ENCODE measurements at regions not wholly inside any gene's neighbourhood (a gene's known extent, or its start where the extent isn't known, plus 50 kb on each side); places are given as distances from the start of the nearest gene placed in this dataset.
"Not testable (repeated sequence)": the region's sequence is repeated elsewhere in the genome, so short reads cannot be mapped to it uniquely, and the experiment has no call there.

- DNase-seq: no peak
Measured at GRCh38 chr3:36656873-36657272, 107.5 kb downstream of the DCLK3 start.

GRCh38 chr3:36653095-36653494 is 111.3 kb downstream of the DCLK3 start:
- no peak for DNase-seq

GRCh38 chr3:36652104-36652503 is 112.2 kb downstream of the DCLK3 start:
- no peak for DNase-seq

GRCh38 chr3:36650271-36650671 is 114.1 kb downstream of the DCLK3 start:
- no peak for DNase-seq

GRCh38 chr3:36649125-36649524 is 115.2 kb downstream of the DCLK3 start:
- DNase-seq: no peak

- peak; percentile 21 for DNase-seq
Measured at GRCh38 chr3:36648241-36649034, 115.9 kb downstream of the DCLK3 start.

GRCh38 chr3:36647423-36647853 is 116.9 kb downstream of the DCLK3 start:
- DNase-seq: no peak

DNA sequence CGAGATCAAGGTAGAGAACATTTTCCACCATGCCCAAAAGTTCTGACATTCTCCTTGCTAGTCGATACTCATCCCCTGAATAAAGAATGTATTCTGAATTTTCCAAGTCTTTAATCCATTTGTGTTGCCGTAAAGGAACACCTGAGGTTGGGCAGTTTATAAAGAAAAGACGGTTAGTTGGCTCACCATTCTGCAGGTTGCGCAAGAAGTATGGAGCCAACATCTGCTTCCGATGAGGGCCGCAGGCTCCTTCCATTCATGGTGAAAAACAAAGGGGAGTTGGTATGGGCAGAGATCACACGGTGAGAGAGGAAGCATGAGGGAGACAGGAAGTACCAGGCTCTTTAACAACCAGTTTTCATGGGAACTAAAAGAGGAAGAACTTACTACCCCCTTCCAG is 121.2 kb downstream of the DCLK3 start:
- no peak for DNase-seq

GRCh38 chr3:36635731-36636130 is 128.6 kb downstream of the DCLK3 start:
- no peak for DNase-seq

GRCh38 chr3:36633897-36634296 is 130.5 kb downstream of the DCLK3 start:
- not testable (repeated sequence) for DNase-seq

DNA sequence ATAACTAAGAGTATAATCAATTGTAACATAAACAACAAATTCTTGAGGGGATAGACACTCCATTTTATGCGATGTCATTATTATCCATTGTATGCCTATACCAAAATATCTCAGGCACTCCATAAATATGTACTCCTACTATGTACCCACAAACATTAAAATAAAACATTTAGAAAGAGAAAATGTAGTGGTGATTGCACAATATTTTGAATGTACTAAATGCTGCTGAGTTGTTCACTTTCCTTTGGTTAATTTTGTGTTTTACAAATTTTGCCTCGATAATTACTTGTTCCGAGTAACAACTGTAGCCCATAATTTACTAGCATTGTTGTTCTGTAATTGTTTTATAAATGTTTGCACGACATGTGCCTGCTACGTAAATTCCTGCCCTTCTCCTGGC is 131.3 kb downstream of the DCLK3 start:
- DNase-seq: no peak

DNA sequence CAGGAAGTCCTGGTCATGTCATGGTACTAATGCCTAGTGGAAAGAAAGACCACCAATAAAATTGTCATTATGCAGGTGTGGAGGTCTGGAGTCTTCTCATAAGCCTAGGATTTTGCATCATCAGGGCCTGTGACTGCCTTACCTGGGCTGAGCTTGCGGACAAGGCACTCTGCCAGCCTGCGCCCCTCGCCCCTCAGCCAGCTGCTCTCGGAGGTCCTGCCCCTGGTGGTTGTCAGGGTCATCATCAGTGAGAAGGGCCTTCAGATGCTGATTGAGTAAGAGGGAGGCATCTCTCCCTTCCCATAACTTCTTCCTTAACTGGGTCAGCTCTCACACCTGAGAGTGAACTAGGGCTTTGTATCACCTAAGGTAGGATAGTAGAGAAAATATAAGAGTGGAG is 132.8 kb downstream of the DCLK3 start:
- no peak for DNase-seq

DNA sequence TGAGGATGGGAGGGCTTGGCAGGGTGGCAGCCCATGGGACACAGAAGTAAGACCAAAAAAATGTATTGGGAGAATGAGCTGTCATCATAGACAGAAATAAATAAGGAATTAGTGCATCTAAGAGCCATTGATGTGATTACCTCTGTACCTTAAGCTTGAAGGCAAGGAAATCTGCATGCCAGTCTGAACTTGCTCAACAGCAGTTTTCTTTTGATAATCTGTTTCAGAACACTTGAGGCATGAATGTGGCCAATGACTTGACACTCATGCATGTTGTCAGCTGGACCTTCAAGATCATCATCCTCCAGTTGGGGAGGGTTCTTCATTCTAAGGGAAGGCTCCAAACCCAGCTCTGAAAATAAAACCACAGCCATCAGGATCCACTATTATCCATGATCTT is 148.5 kb downstream of the DCLK3 start:
- no peak for DNase-seq

DNA sequence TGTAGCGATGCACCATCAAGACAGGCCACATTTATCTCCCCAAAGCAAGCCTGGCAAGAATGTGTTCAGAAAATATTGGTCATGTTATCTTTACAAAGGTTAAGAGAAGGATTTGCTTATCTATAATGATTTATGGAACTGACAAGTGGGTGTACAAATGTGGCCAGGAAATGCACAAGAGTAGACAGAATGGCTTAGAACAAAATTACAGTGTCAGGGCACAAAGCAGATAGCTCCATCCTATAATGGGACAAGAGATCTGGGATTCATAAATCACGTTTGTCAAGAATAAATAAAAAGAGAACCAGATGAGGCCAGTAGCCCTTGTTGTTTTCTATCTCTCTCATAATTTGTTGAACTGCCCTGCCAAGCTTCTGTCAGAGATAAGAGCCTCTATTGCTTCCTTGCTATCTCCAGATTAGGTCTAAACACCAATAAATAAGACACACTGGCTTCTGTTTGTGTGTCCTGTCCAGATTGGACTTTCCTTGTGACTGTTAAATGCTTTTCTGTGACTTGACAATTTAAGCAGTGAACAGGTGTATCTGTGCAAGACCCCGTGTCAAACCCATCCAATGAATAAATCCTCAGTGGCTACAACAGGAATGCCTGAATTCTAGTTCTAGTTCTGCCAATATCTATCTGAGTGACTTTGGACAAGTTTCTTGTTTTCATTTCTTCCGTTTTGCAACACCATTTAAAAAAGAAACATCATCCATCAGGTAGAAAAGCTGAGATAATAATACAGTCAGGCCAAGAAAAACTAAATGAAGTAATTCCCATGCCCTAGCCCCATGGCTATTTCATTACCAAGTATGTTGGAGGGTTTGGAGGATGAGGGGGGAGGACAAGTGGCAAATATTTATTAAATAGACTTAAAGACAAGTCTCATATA is 157.2 kb downstream of the DCLK3 start:
- DNase-seq: no peak

DNA sequence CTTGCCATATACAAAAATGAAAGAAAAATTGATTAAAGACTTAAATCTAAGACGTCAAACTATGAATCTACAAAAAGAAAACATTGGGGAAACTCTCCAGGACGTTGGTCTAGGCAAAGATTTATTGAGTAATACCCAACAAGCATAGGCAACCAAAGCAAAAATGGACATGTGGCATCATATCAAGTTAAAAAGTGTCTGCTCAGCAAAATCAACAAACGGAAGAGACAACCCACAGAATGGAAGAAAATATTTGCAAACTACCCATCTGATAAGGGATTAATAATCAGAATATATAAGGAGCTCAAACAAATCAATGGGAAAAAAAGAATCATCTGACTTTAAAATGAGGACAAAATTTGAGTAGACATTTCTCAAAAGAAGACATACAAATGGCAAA is 160.9 kb downstream of the DCLK3 start:
- DNase-seq: no peak

GRCh38 chr3:36600404-36600803 is 163.9 kb downstream of the DCLK3 start:
- no peak for DNase-seq
